B cell (primary cell): ENCODE measurements at regions not wholly inside any gene's neighbourhood (a gene's known extent, or its start where the extent isn't known, plus 50 kb on each side); places are given as distances from the start of the nearest gene placed in this dataset.

ENCODE experiments used
- ATAC-seq: fragments of 200-7000 bp; cut with Tn5 transposase; one replicate; pipeline ENCODE4 v1.10.0; 2021; ENCODE audit warnings: low read depth, mild to moderate bottlenecking, moderate number of reproducible peaks, moderate library complexity
- CTCF ChIA-PET: fragments of 350-600 bp; sonication (Branson Sonifier 250); formaldehyde crosslinking; loops from one replicate; lab custom pipeline; 2021; ENCODE audit warnings: antibody characterized with exemption, inconsistent platforms; lab: Charles Lee
- POLR2A ChIA-PET: fragments of 350-600 bp; sonication (Branson Sonifier 250); formaldehyde crosslinking; loops from one replicate; lab custom pipeline; 2021; ENCODE audit warnings: antibody characterized with exemption; lab: Charles Lee
- DNase-seq: peaks from one replicate; pipeline ENCODE4 v3.0.0; 2013
- H2AFZ ChIP-seq: 2 replicates; pipeline ENCODE4 v1.6.1; 2012; ENCODE audit warnings: mild to moderate bottlenecking, low read depth, low read length; ENCODE audit not compliant: insufficient read depth, poor library complexity, severe bottlenecking
- H3K27ac ChIP-seq, 2 donors: 1 replicate in 1 of 2; 2 replicates in 1 of 2; pipeline ENCODE4 v1.5.1; 2012 to 2013; ENCODE audit warnings: low read length in 2 of 2, mild to moderate bottlenecking in 2 of 2, moderate library complexity in 1 of 2
- H3K27me3 ChIP-seq, 4 experiments: fragments of 200-600 bp in 1 of 4; sonication (generic) in 1 of 4; replicated peaks in 1 of 4; 1 replicate in 2 of 4; 2 replicates in 2 of 4; pipeline versions ENCODE4 v1.6.1 to v1.7.0; 2013 to 2016; ENCODE audit warnings: low read length in 3 of 4, mild to moderate bottlenecking in 2 of 4, mixed read lengths in 1 of 4, moderate library complexity in 1 of 4; ENCODE audit not compliant: insufficient read depth in 4 of 4, control insufficient read depth in 3 of 4; ENCODE audit errors: control extremely low read depth in 1 of 4
- H3K36me3 ChIP-seq, 2 experiments: replicated peaks in 1 of 2; 1 replicate in 1 of 2; 2 replicates in 1 of 2; pipeline versions ENCODE4 v1.6.1 to v1.7.1; 2013; ENCODE audit warnings: low read length in 1 of 2; ENCODE audit not compliant: insufficient read depth in 2 of 2, control insufficient read depth in 1 of 2; ENCODE audit errors: control extremely low read depth in 1 of 2, extremely low read depth in 1 of 2
- H3K4me1 ChIP-seq, 2 donors: fragments of 200-600 bp in 1 of 2; sonication (generic) in 1 of 2; 1 replicate in 1 of 2; 2 replicates in 1 of 2; pipeline versions ENCODE4 v1.5.1 to v1.6.1; 2013 to 2017; ENCODE audit warnings: low read length in 2 of 2; ENCODE audit not compliant: control insufficient read depth in 2 of 2, insufficient read depth in 2 of 2
- H3K4me2 ChIP-seq: replicated peaks from 2 replicates; pipeline ENCODE3; 2012; ENCODE audit warnings: mild to moderate bottlenecking, low read depth, low read length; ENCODE audit not compliant: poor library complexity, severe bottlenecking
- H3K4me3 ChIP-seq, 5 experiments: fragments of 200-600 bp in 1 of 5; sonication (generic) in 1 of 5; 1 replicate in 3 of 5; 2 replicates in 2 of 5; pipeline versions ENCODE4 v1.5.1 to v1.7.0; 2011 to 2016; ENCODE audit warnings: low read length in 4 of 5, mild to moderate bottlenecking in 4 of 5, low read depth in 2 of 5, control low read depth in 1 of 5, moderate library complexity in 1 of 5; ENCODE audit not compliant: insufficient read depth in 1 of 5; ENCODE audit errors: control extremely low read depth in 1 of 5, extremely low read depth in 1 of 5
- H3K79me2 ChIP-seq: fragments of 200-600 bp; sonication (generic); one replicate; pipeline ENCODE4 v1.6.0; 2016; ENCODE audit warnings: low read length; ENCODE audit not compliant: control insufficient read depth, insufficient read depth
- H3K9ac ChIP-seq: fragments of 200-600 bp; sonication (generic); 2 replicates; pipeline ENCODE4 v1.6.1; 2017; ENCODE audit warnings: mild to moderate bottlenecking, low read length, moderate library complexity
- H3K9me3 ChIP-seq, 3 donors: one replicate each; pipeline versions ENCODE4 v1.6.1 to v1.7.1; 2013; ENCODE audit warnings: low read length in 2 of 3; ENCODE audit not compliant: control insufficient read depth in 2 of 3, insufficient read depth in 1 of 3; ENCODE audit errors: control extremely low read depth in 1 of 3
- H4K20me1 ChIP-seq: 2 replicates; pipeline ENCODE4 v1.6.0; 2012; ENCODE audit warnings: mild to moderate bottlenecking, low read length; ENCODE audit not compliant: insufficient read depth, control insufficient read depth, poor library complexity, severe bottlenecking
- H3K27ac Mint-ChIP-seq: one replicate; pipeline ENCODE4 v1.8.0; 2021; ENCODE audit warnings: mixed read lengths
- H3K27me3 Mint-ChIP-seq: one replicate; pipeline ENCODE4 v1.8.0; 2021; ENCODE audit warnings: mixed read lengths
- H3K4me1 Mint-ChIP-seq: one replicate; pipeline ENCODE4 v1.8.0; 2021; ENCODE audit warnings: mixed read lengths
- H3K4me3 Mint-ChIP-seq: one replicate; pipeline ENCODE4 v1.8.0; 2021; ENCODE audit warnings: mixed read lengths
- H3K9me3 Mint-ChIP-seq: one replicate; pipeline ENCODE4 v1.8.0; 2022; ENCODE audit warnings: mixed read lengths; ENCODE audit not compliant: insufficient read depth
- CTCF ChIP-seq: fragments of 200-600 bp; IDR thresholded peaks from one replicate; pipeline ENCODE4 v1.8.0; 2022; ENCODE audit warnings: antibody characterized with exemption, mild to moderate bottlenecking
- EZH2 ChIP-seq: IDR thresholded peaks from 2 replicates; pipeline ENCODE4 v1.6.1; 2012; ENCODE audit warnings: borderline replicate concordance, low read depth, mild to moderate bottlenecking, moderate library complexity, low read length; ENCODE audit not compliant: insufficient read depth, poor library complexity, severe bottlenecking
- WGBS: methylation state at CpG from one replicate; pipeline ENCODE4 v1.1.5; 2013; ENCODE audit warnings: missing lambda C conversion rate; ENCODE audit not compliant: insufficient coverage; 5-methylcytosine and 5-hydroxymethylcytosine counted together
- intact Hi-C: fragments of 100-400 bp; cut with micrococcal nuclease; formaldehyde crosslinking; loops from one replicate; pipeline ENCODE4 v1.10.0; 2022

DNA sequence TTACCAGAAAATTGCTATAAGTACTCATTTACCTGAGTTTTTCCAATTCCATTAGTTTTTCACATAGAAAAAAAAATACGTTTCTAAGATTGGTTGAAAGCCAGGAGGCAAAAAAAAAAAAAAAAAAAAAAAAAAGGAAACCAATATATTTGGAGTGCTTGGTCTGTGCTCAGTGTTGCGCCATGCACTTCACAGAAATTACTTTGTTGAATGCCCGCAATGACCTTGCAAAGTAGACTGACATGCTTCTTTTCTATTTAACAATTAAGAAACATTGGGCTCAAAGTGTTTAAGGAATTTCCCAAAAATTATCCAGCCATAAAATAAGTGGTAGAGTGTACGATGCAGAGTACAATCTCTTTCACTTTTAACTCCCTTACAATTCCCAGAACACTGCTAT, 65.2 kb upstream of the PAPPA start:
- no peak overlapping the region for H3K4me3 Mint-ChIP-seq
- H3K27me3 Mint-ChIP-seq: no peaks in the 10 kb centered on the region
- H3K4me2 ChIP-seq: no peak overlapping the region
- H3K9me3 ChIP-seq: no peaks in the 10 kb centered on the region
- ChIA-PET CTCF (no interaction called here), POLR2A (no interaction called here)
- no peak overlapping the region for H3K9ac ChIP-seq
- H3K27ac ChIP-seq: no peak overlapping the region
- peaks cover 2% of the 10 kb centered on the region for H3K9me3 Mint-ChIP-seq
- DNase-seq (no peak), ATAC-seq (no peak)
- no peaks in the 10 kb centered on the region for H3K79me2 ChIP-seq
- H4K20me1 ChIP-seq: no peaks in the 10 kb centered on the region
- no peaks in the 10 kb centered on the region for H3K4me1 Mint-ChIP-seq
- H3K36me3 ChIP-seq: no peaks in the 10 kb centered on the region
- H3K4me1 ChIP-seq: no peaks in the 10 kb centered on the region
- H3K27ac Mint-ChIP-seq: no peak overlapping the region
- intact Hi-C loops: no loop called here
- H3K27me3 ChIP-seq: no peaks in the 10 kb centered on the region
- WGBS: no CpG with 5 or more reads among the region's 4 CpGs
- no peak overlapping the region for H2AFZ ChIP-seq
- TF ChIP-seq EZH2 (no peak), CTCF (no peak)
- no peak overlapping the region for H3K4me3 ChIP-seq

GRCh38 chr9:116090030-116090770, 63.4 kb upstream of the PAPPA start:
- H3K4me1 Mint-ChIP-seq: no peaks in the 10 kb centered on the region
- H4K20me1 ChIP-seq: no peaks in the 10 kb centered on the region

More at GRCh38 chr9:116090030-116090770, 63.4 kb upstream of the PAPPA start:
- ATAC-seq (no peak), DNase-seq (no peak)
- no peak overlapping the region for H3K4me2 ChIP-seq
- ChIA-PET CTCF (no interaction called here), POLR2A (no interaction called here)
- peaks cover 2% of the 10 kb centered on the region for H3K9me3 Mint-ChIP-seq
- H3K9me3 ChIP-seq: no peaks in the 10 kb centered on the region
- no peak overlapping the region for H2AFZ ChIP-seq
- H3K79me2 ChIP-seq: no peaks in the 10 kb centered on the region
- H3K27me3 ChIP-seq: no peaks in the 10 kb centered on the region
- no peaks in the 10 kb centered on the region for H3K27me3 Mint-ChIP-seq
- no peak for TF ChIP-seq EZH2
- TF ChIP-seq CTCF: no peak
- no CpG with 5 or more reads among the region's 1 CpG for WGBS
- no peaks in the 10 kb centered on the region for H3K36me3 ChIP-seq
- intact Hi-C loops: no loop called here
- no peak overlapping the region for H3K27ac ChIP-seq
- no peaks in the 10 kb centered on the region for H3K4me1 ChIP-seq
- H3K4me3 ChIP-seq: no peak overlapping the region
- no peak overlapping the region for H3K9ac ChIP-seq
- H3K27ac Mint-ChIP-seq: no peak overlapping the region
- H3K4me3 Mint-ChIP-seq: no peak overlapping the region
